IPS DF 6.9 (cell line): ENCODE measurements at regions not wholly inside any gene's neighbourhood (a gene's known extent, or its start where the extent isn't known, plus 50 kb on each side); places are given as distances from the start of the nearest gene placed in this dataset.

Experiments used
- DNase-seq: peaks from one replicate; pipeline ENCODE4 v3.0.0-alpha.2; 2013; ENCODE audit warnings: low read depth, low spot score
- H3K27ac ChIP-seq: one replicate; pipeline ENCODE4 v1.5.1; 2013; ENCODE audit warnings: low read length, control low read depth
- H3K27me3 ChIP-seq: 2 replicates; pipeline ENCODE4 v1.6.1; 2013; ENCODE audit warnings: mild to moderate bottlenecking, low read length; ENCODE audit not compliant: control insufficient read depth, insufficient read depth
- H3K36me3 ChIP-seq: 2 replicates; pipeline ENCODE4 v1.6.1; 2013; ENCODE audit warnings: low read length; ENCODE audit not compliant: control insufficient read depth, insufficient read depth
- H3K4me1 ChIP-seq: 2 replicates; pipeline ENCODE4 v1.6.1; 2013; ENCODE audit warnings: low read length; ENCODE audit not compliant: control insufficient read depth, insufficient read depth
- H3K4me3 ChIP-seq: 2 replicates; pipeline ENCODE4 v1.5.1; 2013; ENCODE audit warnings: mild to moderate bottlenecking, low read length
- H3K9me3 ChIP-seq: 2 replicates; pipeline ENCODE4 v1.6.1; 2013; ENCODE audit warnings: low read length, inconsistent platforms; ENCODE audit not compliant: control insufficient read depth, insufficient read depth
- WGBS: extraction: QIAGEN DNeasy Blood & Tissue Kit; methylation state at CpG from one replicate; pipeline ENCODE4 v1.1.7; 2013; ENCODE audit warnings: mixed read lengths, missing lambda C conversion rate; ENCODE audit not compliant: insufficient read length, insufficient coverage; 5-methylcytosine and 5-hydroxymethylcytosine counted together

DNA sequence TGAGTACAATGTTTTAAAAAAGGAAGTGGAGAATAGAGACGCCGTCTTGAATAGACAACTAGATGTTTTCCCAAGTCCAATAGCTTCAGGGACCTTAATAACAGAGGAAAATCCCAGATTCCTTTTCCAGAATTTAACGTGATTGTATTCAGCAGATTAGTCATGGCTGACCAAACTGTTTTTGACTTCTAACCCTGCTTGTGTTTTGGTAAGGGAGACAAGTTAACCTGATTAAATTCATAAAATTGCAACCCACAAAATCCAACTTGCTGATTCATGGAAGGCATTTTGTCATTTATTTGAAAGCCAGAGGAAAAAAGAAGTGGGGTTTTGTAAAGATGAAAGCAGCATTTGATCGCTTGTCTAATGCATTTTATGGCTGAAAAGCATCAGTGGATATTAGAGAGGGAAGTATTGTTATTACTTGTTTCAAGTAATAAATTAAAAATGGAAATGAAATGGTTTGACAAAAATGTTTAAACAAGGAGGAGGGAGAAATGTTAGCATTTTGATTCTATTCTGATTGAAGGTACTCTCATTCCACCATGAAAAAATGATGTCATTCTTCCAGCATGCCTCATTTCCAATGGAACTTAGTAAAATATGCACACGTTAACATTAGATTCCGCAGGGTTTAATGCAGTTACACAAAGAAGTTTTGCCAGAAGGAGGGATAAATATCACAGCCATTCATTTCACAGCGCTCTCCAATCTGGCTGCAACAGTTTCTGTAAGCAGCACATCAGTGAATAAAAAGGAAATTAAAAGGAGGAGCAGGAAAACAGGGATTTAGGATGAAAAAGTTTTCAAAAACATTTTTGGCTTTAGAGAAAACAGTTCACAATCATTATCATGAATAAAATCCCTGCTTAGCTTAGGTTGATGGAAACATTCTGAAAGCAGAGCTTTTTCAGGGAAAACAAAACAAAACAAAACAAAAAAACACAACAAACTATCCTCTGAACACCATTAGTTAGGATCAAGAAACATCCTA lies 314.7 kb downstream of the PRR16 start:
- Histone ChIP-seq H3K4me3 (no peak overlapping the region), H3K27ac (no peak overlapping the region)

DNA sequence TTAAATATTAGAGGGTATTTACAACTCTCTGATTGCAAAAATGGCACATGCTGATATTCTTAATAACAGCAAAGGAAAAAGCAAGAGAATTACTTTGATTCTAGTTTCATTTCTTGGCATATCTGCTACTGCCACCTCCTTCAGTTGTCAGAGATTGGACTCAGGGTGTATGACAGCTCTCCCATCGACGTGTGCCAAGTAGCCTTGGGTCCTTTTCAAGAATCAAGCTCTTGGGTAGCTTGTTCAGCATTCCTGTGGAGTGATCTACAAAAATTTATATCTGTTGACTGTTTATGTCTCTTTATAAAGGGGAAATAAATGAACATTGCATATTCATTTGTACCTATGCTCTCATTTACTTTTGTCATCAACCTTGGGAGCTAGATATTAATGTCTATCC lies 315.6 kb downstream of the PRR16 start:
- H3K4me3 ChIP-seq, result no peak overlapping the region
- H3K27ac ChIP-seq, result no peak overlapping the region
- H3K27me3 ChIP-seq, result no peaks in the 10 kb centered on the region
- no peak for DNase-seq
- no peaks in the 10 kb centered on the region for H3K36me3 ChIP-seq
- no peaks in the 10 kb centered on the region for H3K4me1 ChIP-seq
- WGBS, result no CpG with 5 or more reads among the region's 2 CpGs
- no peaks in the 10 kb centered on the region for H3K9me3 ChIP-seq

More for the DNA sequence above, 314.7 kb downstream of the PRR16 start:
- H3K9me3 ChIP-seq, result no peaks in the 10 kb centered on the region
- no CpG with 5 or more reads among the region's 7 CpGs for WGBS
- H3K36me3 ChIP-seq, result no peaks in the 10 kb centered on the region
- H3K27me3 ChIP-seq, result no peaks in the 10 kb centered on the region
- no peaks in the 10 kb centered on the region for H3K4me1 ChIP-seq
- DNase-seq, result no peak

- H3K4me3 ChIP-seq, result no peak overlapping the region
- H3K4me1 ChIP-seq, result no peaks in the 10 kb centered on the region
- no peaks in the 10 kb centered on the region for H3K9me3 ChIP-seq
- WGBS, result no CpG with 5 or more reads among the region's 1 CpG
- no peaks in the 10 kb centered on the region for H3K27me3 ChIP-seq
- H3K36me3 ChIP-seq, result no peaks in the 10 kb centered on the region
- DNase-seq, result no peak
- no peak overlapping the region for H3K27ac ChIP-seq
Observed at GRCh38 chr5:120788481-120788880, 324.4 kb downstream of the PRR16 start.

GRCh38 chr5:120789918-120790317 lies 325.8 kb downstream of the PRR16 start:
- Histone ChIP-seq H3K4me3 (no peak overlapping the region), H3K9me3 (no peaks in the 10 kb centered on the region), H3K4me1 (no peaks in the 10 kb centered on the region), H3K27ac (no peak overlapping the region), H3K36me3 (no peaks in the 10 kb centered on the region), H3K27me3 (no peaks in the 10 kb centered on the region)
- WGBS, result no CpG with 5 or more reads among the region's 2 CpGs
- DNase-seq, result no peak

GRCh38 chr5:120790339-120790738 lies 326.2 kb downstream of the PRR16 start:
- WGBS, result no CpG with 5 or more reads among the region's 1 CpG
- no peak for DNase-seq
- H3K27me3 ChIP-seq, result no peaks in the 10 kb centered on the region
- no peak overlapping the region for H3K4me3 ChIP-seq
- no peaks in the 10 kb centered on the region for H3K9me3 ChIP-seq
- no peaks in the 10 kb centered on the region for H3K36me3 ChIP-seq
- no peak overlapping the region for H3K27ac ChIP-seq
- H3K4me1 ChIP-seq, result no peaks in the 10 kb centered on the region

DNA sequence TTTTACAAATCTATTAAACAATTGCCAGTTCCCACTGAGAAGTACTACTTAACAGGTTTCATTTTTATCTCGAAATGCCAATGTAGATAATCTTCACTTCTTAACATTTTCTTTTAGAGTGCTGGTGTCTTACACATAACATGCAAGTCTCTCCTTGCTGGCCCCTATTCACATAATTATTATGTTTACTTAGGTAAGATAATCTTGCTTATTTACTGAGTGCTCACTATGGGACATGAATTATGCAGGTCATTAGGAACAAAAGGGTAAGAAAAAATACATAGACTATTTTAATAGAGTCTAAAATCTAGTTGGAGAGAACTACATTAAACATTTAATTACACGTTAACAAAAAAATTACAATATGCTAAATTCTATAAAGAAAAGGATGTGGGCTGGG lies 328.4 kb downstream of the PRR16 start:
- no peaks in the 10 kb centered on the region for H3K36me3 ChIP-seq
- DNase-seq, result no peak
- WGBS, result no CpG with 5 or more reads among the region's 2 CpGs
- H3K4me3 ChIP-seq, result no peak overlapping the region
- H3K27me3 ChIP-seq, result no peaks in the 10 kb centered on the region
- H3K4me1 ChIP-seq, result no peaks in the 10 kb centered on the region
- no peaks in the 10 kb centered on the region for H3K9me3 ChIP-seq
- no peak overlapping the region for H3K27ac ChIP-seq

GRCh38 chr5:120794121-120794520 lies 330.0 kb downstream of the PRR16 start:
- WGBS, result no CpG with 5 or more reads among the region's 1 CpG
- DNase-seq, result no peak
- Histone ChIP-seq H3K36me3 (no peaks in the 10 kb centered on the region), H3K4me1 (peaks cover 2% of the 10 kb centered on the region; the same call in 1 of the 2 replicates), H3K9me3 (no peaks in the 10 kb centered on the region), H3K27me3 (no peaks in the 10 kb centered on the region), H3K27ac (no peak overlapping the region), H3K4me3 (no peak overlapping the region)

GRCh38 chr5:120803282-120803681 lies 339.2 kb downstream of the PRR16 start:
- no peak overlapping the region for H3K4me3 ChIP-seq
- H3K27ac ChIP-seq, result no peak overlapping the region
- H3K9me3 ChIP-seq, result no peaks in the 10 kb centered on the region
- no peaks in the 10 kb centered on the region for H3K27me3 ChIP-seq
- peaks cover 2% of the 10 kb centered on the region; the same call in 1 of the 2 replicates for H3K4me1 ChIP-seq
- H3K36me3 ChIP-seq, result no peaks in the 10 kb centered on the region
- DNase-seq, result no peak
- no CpG with 5 or more reads among the region's 1 CpG for WGBS

DNA sequence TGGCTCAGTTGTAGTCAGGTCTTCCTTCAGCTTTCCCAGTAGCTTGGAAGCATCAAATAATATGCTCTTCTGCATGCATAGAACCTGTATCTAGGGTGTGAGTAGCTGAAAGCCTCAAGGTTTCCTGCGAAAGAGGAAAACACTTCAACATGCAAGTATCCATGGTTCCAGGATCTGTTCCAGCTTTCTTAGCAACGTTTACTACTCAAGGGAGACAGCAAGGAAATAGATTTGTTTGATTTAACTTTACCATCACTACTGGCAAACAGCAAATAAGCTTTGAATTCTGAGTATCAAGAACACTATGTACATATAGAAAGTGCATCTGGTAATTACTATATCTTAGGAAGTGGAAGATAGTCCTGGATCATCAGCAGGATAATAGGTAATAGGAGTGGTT lies 341.0 kb downstream of the PRR16 start:
- no CpG with 5 or more reads among the region's 2 CpGs for WGBS
- Histone ChIP-seq H3K27me3 (no peaks in the 10 kb centered on the region), H3K27ac (no peak overlapping the region), H3K4me3 (no peak overlapping the region), H3K4me1 (peaks cover 2% of the 10 kb centered on the region; the same call in 1 of the 2 replicates), H3K36me3 (no peaks in the 10 kb centered on the region), H3K9me3 (no peaks in the 10 kb centered on the region)
- DNase-seq, result no peak

DNA sequence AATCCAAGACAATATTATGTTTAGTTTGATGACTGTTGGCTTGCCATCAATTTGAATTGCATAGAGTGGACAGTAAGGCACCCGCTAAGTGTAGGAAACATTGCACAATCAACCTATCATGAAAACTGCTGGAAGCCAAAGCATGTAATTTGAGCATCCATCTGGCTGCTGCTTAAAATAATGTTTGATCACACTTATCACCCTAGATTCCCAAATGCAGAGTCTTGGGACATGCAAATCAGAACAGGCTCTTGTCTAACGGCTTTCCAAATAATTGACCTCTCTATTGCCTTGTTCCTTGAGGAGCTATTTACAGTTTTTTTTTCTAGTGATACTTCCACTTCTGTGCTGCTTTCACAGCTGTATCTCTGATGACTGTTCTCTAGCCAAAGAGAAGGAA lies 342.1 kb downstream of the PRR16 start:
- DNase-seq, result no peak
- no peaks in the 10 kb centered on the region for H3K9me3 ChIP-seq
- no CpG with 5 or more reads among the region's 2 CpGs for WGBS
- H3K36me3 ChIP-seq, result no peaks in the 10 kb centered on the region
- H3K4me3 ChIP-seq, result no peak overlapping the region
- no peak overlapping the region for H3K27ac ChIP-seq
- peaks cover 2% of the 10 kb centered on the region; the same call in 1 of the 2 replicates for H3K4me1 ChIP-seq
- H3K27me3 ChIP-seq, result no peaks in the 10 kb centered on the region

DNA sequence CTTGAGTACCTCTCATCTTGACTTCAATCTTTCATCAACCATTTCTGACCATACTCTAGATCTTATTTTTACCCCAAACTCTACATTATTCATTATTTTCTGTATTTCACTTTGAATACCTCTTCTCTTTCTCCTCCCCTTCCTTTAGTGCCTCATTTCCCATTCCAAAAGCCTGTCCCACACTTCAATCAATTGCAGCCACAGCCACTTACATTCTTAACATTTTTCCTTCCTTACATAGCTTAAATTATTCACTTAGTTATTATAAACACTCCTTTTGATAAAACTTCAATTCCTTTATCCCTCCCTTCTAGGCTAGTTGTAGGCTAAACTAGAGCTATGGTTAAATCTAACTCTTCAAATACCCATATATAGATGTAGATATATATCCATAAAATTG lies 344.0 kb downstream of the PRR16 start:
- Histone ChIP-seq H3K4me3 (no peak overlapping the region), H3K9me3 (no peaks in the 10 kb centered on the region), H3K27ac (no peak overlapping the region), H3K27me3 (no peaks in the 10 kb centered on the region), H3K36me3 (no peaks in the 10 kb centered on the region), H3K4me1 (no peaks in the 10 kb centered on the region; the same call in 1 of the 2 replicates)
- no peak for DNase-seq
